Fibroblast of lung (primary cell): ENCODE measurements at regions not wholly inside any gene's neighbourhood (a gene's known extent, or its start where the extent isn't known, plus 50 kb on each side); places are given as distances from the start of the nearest gene placed in this dataset.
"Not testable (repeated sequence)": the region's sequence is repeated elsewhere in the genome, so short reads cannot be mapped to it uniquely, and the experiment has no call there.

ENCODE experiments used
- EZH2 ChIP-seq: IDR thresholded peaks from 2 replicates; pipeline ENCODE4 v1.5.1; 2012; ENCODE audit warnings: low read length, control low read depth, mild to moderate bottlenecking; ENCODE audit errors: missing control alignments
- TF ChIP-seq, protein P1 (sequence below), 2 donors: IDR thresholded peaks in 1 of 2; conservative IDR thresholded peaks in 1 of 2; 1 replicate in 1 of 2; 2 replicates in 1 of 2; pipeline ENCODE4 v1.5.1; 2011 to 2012; ENCODE audit warnings: low read length in 2 of 2, control low read depth in 1 of 2, inconsistent platforms in 1 of 2, low read depth in 1 of 2, mild to moderate bottlenecking in 1 of 2

DNA sequence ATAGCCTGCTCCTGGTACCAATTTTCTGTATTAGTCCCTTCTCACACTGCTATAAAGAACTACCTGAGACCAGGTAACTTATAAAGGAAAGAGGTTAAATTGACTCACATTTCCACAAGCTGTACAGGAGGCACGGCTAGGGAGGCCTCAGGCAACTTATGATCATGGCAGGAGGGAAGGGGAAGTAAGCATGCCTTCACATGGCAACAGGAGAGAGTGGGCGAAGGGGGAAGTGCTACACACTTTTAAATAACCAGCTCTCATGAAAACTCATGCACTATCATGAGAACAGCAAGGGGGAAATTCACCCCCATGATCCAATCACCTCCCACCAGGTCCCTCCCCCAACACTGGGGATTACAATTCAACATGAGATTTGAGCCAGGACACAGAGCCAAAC is 284.5 kb upstream of the KLF4 start:
- TF ChIP-seq, protein P1, sequence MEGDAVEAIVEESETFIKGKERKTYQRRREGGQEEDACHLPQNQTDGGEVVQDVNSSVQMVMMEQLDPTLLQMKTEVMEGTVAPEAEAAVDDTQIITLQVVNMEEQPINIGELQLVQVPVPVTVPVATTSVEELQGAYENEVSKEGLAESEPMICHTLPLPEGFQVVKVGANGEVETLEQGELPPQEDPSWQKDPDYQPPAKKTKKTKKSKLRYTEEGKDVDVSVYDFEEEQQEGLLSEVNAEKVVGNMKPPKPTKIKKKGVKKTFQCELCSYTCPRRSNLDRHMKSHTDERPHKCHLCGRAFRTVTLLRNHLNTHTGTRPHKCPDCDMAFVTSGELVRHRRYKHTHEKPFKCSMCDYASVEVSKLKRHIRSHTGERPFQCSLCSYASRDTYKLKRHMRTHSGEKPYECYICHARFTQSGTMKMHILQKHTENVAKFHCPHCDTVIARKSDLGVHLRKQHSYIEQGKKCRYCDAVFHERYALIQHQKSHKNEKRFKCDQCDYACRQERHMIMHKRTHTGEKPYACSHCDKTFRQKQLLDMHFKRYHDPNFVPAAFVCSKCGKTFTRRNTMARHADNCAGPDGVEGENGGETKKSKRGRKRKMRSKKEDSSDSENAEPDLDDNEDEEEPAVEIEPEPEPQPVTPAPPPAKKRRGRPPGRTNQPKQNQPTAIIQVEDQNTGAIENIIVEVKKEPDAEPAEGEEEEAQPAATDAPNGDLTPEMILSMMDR (conservative IDR thresholded peaks at IDR 0.05 in 1 of 2, IDR thresholded peaks at IDR 0.05 in 1 of 2; ENCODE audit: low read depth in 1 of 2, low read length in 2 of 2): not testable (repeated sequence)
- not testable (repeated sequence) for TF ChIP-seq EZH2
